HepG2 (cell line): ENCODE measurements at regions not wholly inside any gene's neighbourhood (a gene's known extent, or its start where the extent isn't known, plus 50 kb on each side); places are given as distances from the start of the nearest gene placed in this dataset.

ENCODE experiments used
- ATAC-seq: fragments of 200-7000 bp; cut with Tn5 transposase; 3 replicates; pipeline ENCODE4 v1.9.1; 2020; ENCODE audit warnings: mild to moderate bottlenecking, moderate library complexity
- BruUV-seq: library from RNA; stranded (reverse); fragments of 400-500 nt; replicated peaks from 2 replicates; lab custom pipeline; 2021; lab: Mats Ljungman, UMichigan
- CTCF ChIA-PET: fragments of 300-600 bp; formaldehyde crosslinking; extraction: SDS; loops from one replicate; lab custom pipeline; 2021; ENCODE audit warnings: low total read pairs, inconsistent platforms, low intra/inter-chr PET ratio; lab: Yijun Ruan, JAX
- POLR2A ChIA-PET: fragments of 350-600 bp; sonication (Branson Sonifier 250); formaldehyde crosslinking; loops from one replicate; lab custom pipeline; 2020; ENCODE audit warnings: antibody characterized with exemption, inconsistent platforms; lab: Yijun Ruan, JAX
- DNase-seq: peaks from one replicate; pipeline ENCODE4 v3.0.0-alpha.2; 2015; ENCODE audit warnings: low spot score
- FAIRE-seq: peaks from 3 replicates; lab custom pipeline; 2011; peaks lifted over from hg19 to GRCh38; lab: Jason Lieb, UNC
- H2AFZ ChIP-seq: one replicate; pipeline ENCODE4 v1.6.1; 2011; ENCODE audit warnings: low read length, inconsistent platforms
- H3K27ac ChIP-seq: fragments of 300-600 bp; 3 replicates; pipeline ENCODE4 v1.8.0; 2011; ENCODE audit warnings: mixed run types, mild to moderate bottlenecking, mixed read lengths, low read length, inconsistent platforms; ENCODE audit not compliant: insufficient read depth; ENCODE audit errors: extremely low read length
- H3K27me3 ChIP-seq, 2 experiments: fragments of 200-600 bp in 1 of 2; 2 replicates in 1 of 2; 3 replicates in 1 of 2; pipeline versions ENCODE4 v1.6.0 to v1.8.0; 2011; ENCODE audit warnings: low read length in 2 of 2, mild to moderate bottlenecking in 2 of 2, moderate library complexity in 2 of 2, inconsistent platforms in 1 of 2; ENCODE audit not compliant: insufficient read depth in 2 of 2, control insufficient read depth in 1 of 2
- H3K36me3 ChIP-seq, 2 experiments: fragments of 200-600 bp in 1 of 2; replicated peaks in 1 of 2; 2 replicates in 1 of 2; 3 replicates in 1 of 2; pipeline versions ENCODE4 v1.5.1 to v1.8.0; 2011; ENCODE audit warnings: low read length in 2 of 2, inconsistent platforms in 1 of 2; ENCODE audit not compliant: insufficient read depth in 2 of 2, control insufficient read depth in 1 of 2
- H3K4me1 ChIP-seq: 2 replicates; pipeline ENCODE4 v1.5.1; 2012; ENCODE audit warnings: low read length, inconsistent platforms; ENCODE audit not compliant: insufficient read depth
- H3K4me2 ChIP-seq: 2 replicates; pipeline ENCODE4 v1.6.0; 2011; ENCODE audit warnings: low read depth, low read length, inconsistent platforms
- H3K4me3 ChIP-seq, 3 experiments: fragments of 200-600 bp in 1 of 3; sonication (generic), shearing (Covaris generic) in 1 of 3; replicated peaks in 1 of 3; 2 replicates each; pipeline ENCODE4 v1.5.1; 2011 to 2016; ENCODE audit warnings: low read length in 3 of 3, inconsistent platforms in 2 of 3, low read depth in 2 of 3, mild to moderate bottlenecking in 2 of 3, control low read depth in 1 of 3, mixed read lengths in 1 of 3; ENCODE audit not compliant: insufficient read depth in 1 of 3
- H3K79me2 ChIP-seq: one replicate; pipeline ENCODE4 v1.6.1; 2011; ENCODE audit warnings: low read length, inconsistent platforms; ENCODE audit not compliant: insufficient read depth
- H3K9ac ChIP-seq: 2 replicates; pipeline ENCODE4 v1.6.0; 2011; ENCODE audit warnings: mild to moderate bottlenecking, low read depth, low read length, inconsistent platforms; ENCODE audit not compliant: insufficient read depth
- H3K9me3 ChIP-seq: 2 replicates; pipeline ENCODE4 v1.5.1; 2012; ENCODE audit warnings: mild to moderate bottlenecking, low read length
- H4K20me1 ChIP-seq: 2 replicates; pipeline ENCODE4 v1.6.0; 2011; ENCODE audit warnings: inconsistent platforms, mild to moderate bottlenecking, low read length, moderate library complexity; ENCODE audit not compliant: insufficient read depth
- ADNP ChIP-seq: sonication (generic); formaldehyde crosslinking; IDR thresholded peaks from 2 replicates; pipeline ENCODE4 v1.4.0; 2020; ENCODE audit warnings: missing genetic modification reagents
- CREB1 ChIP-seq, 2 experiments: fragments of 450-650 bp in 1 of 2; IDR thresholded peaks; 2 replicates each; pipeline ENCODE4 v1.6.1; 2016 to 2017; ENCODE audit warnings: control low read depth in 1 of 2, mild to moderate bottlenecking in 1 of 2, missing compliant biosample characterization in 1 of 2, missing genetic modification characterization in 1 of 2
- FOXP1 ChIP-seq, 2 experiments: fragments of 450-650 bp in 1 of 2; IDR thresholded peaks; 2 replicates each; pipeline ENCODE4 v1.6.1; 2017 to 2018; ENCODE audit warnings: antibody characterized with exemption in 1 of 2
- KLF16 ChIP-seq, 2 experiments: sonication (generic) in 1 of 2; formaldehyde crosslinking in 1 of 2; IDR thresholded peaks; 2 replicates each; pipeline versions ENCODE4 v1.6.1 to v1.8.0; 2016 to 2023; ENCODE audit warnings: missing genetic modification reagents in 2 of 2, missing compliant biosample characterization in 1 of 2
- KMT2A ChIP-seq: sonication (generic); formaldehyde crosslinking; IDR thresholded peaks from 2 replicates; pipeline ENCODE4 v1.4.0; 2020; ENCODE audit warnings: missing genetic modification reagents
- NKX3-1 ChIP-seq: sonication (generic); formaldehyde crosslinking; IDR thresholded peaks from 2 replicates; pipeline ENCODE4 v1.5.0; 2020; ENCODE audit warnings: missing genetic modification reagents
- PAX8 ChIP-seq: sonication (generic); formaldehyde crosslinking; IDR thresholded peaks from 2 replicates; pipeline ENCODE4 v1.8.0; 2022; ENCODE audit warnings: mild to moderate bottlenecking, missing genetic modification reagents, borderline replicate concordance
- RAD21 ChIP-seq: fragments of 450-650 bp; formaldehyde crosslinking; IDR thresholded peaks from 2 replicates; pipeline ENCODE4 v1.5.0; 2020; ENCODE audit warnings: mild to moderate bottlenecking
- ZBTB1 ChIP-seq: sonication (generic); formaldehyde crosslinking; IDR thresholded peaks from 2 replicates; pipeline ENCODE4 v1.4.0; 2020; ENCODE audit warnings: missing genetic modification reagents, borderline replicate concordance
- ZBTB21 ChIP-seq: sonication (generic); formaldehyde crosslinking; IDR thresholded peaks from 2 replicates; pipeline ENCODE4 v1.4.0; 2020; ENCODE audit warnings: missing genetic modification reagents
- ZFP36 ChIP-seq: fragments of 150-350 bp; IDR thresholded peaks from 2 replicates; pipeline ENCODE4 v1.6.1; 2018; ENCODE audit warnings: borderline replicate concordance, low read length, low read depth; ENCODE audit not compliant: partially characterized antibody
- ZNF33B ChIP-seq: sonication (generic); formaldehyde crosslinking; IDR thresholded peaks from 2 replicates; pipeline ENCODE4 v1.5.1; 2020; ENCODE audit warnings: mild to moderate bottlenecking, missing genetic modification reagents
- ZNF563 ChIP-seq: sonication (generic); formaldehyde crosslinking; IDR thresholded peaks from 2 replicates; pipeline ENCODE4 v1.8.0; 2022; ENCODE audit warnings: mild to moderate bottlenecking, moderate library complexity, missing genetic modification reagents
- ZNF577 ChIP-seq: sonication (generic); formaldehyde crosslinking; IDR thresholded peaks from 2 replicates; pipeline ENCODE4 v1.4.0; 2020; ENCODE audit warnings: mild to moderate bottlenecking, low read depth, missing genetic modification reagents, borderline replicate concordance
- ZNF615 ChIP-seq: sonication (generic); formaldehyde crosslinking; IDR thresholded peaks from 2 replicates; pipeline ENCODE4 v1.5.0; 2020; ENCODE audit warnings: mild to moderate bottlenecking, missing genetic modification reagents, borderline replicate concordance
- ZSCAN22 ChIP-seq: sonication (generic); formaldehyde crosslinking; IDR thresholded peaks from 2 replicates; pipeline ENCODE4 v1.4.0; 2020; ENCODE audit warnings: mild to moderate bottlenecking, missing genetic modification reagents
- ZSCAN29 ChIP-seq: sonication (generic); formaldehyde crosslinking; conservative IDR thresholded peaks from 2 replicates; pipeline ENCODE4 v1.4.0; 2020; ENCODE audit warnings: mild to moderate bottlenecking, missing genetic modification reagents
- WGBS: methylation state at CpG from one replicate; pipeline ENCODE4 v1.1.6; 2017; ENCODE audit warnings: low lambda C conversion rate; 5-methylcytosine and 5-hydroxymethylcytosine counted together
- in situ Hi-C: cut with HindIII; loops from 2 replicates; pipeline ENCODE4 v1.10.0; 2017; ENCODE audit warnings: low pct_unique_long_range_greater_than_20kb; ENCODE audit not compliant: extremely low pct_ligation_motif_present
- intact Hi-C: fragments of 100-400 bp; cut with micrococcal nuclease; formaldehyde crosslinking; loops from one replicate; pipeline ENCODE4 v1.10.0; 2022; ENCODE audit not compliant: unreplicated experiment
- TF ChIP-seq, protein P1 (sequence below): sonication (generic); formaldehyde crosslinking; IDR thresholded peaks from 2 replicates; pipeline ENCODE4 v1.4.0; 2020; ENCODE audit warnings: missing genetic modification reagents
- TF ChIP-seq, protein P2 (sequence below): sonication (generic); formaldehyde crosslinking; IDR thresholded peaks from 2 replicates; pipeline ENCODE4 v1.5.1; 2020; ENCODE audit warnings: mild to moderate bottlenecking, moderate library complexity, missing genetic modification reagents

DNA sequence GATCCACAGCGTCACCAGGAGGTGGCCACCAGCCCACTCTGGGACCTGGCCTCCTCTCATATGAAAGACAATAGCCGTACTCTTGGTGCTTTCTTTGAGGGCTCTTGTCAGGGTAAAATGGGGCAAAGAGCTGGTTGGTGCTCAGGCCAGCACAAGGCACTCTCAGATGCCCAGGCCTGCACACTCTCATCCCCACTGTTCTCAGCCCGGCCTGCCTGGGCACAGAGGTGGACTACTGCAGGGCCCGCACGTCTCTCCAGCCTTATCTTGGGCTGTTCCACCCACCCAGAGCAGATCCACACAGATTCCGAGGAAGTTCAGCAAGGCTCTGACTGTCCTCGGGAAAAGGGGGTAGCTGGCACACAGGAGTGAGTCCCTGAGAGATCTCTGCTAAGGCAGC lies 122.8 kb upstream of the PRR20G start:
- BruUV-seq: no TSS peak
- in situ Hi-C loops: no loop called here
- Histone ChIP-seq H3K27me3 (peaks cover 6 to 52% of the 10 kb centered on the region in 2 experiments; a peak in 4 of 5 replicates), H3K9ac (no peak overlapping the region), H3K4me2 (no peak overlapping the region), H3K4me1 (no peaks in the 10 kb centered on the region), H3K4me3 (no peak overlapping the region), H3K79me2 (no peaks in the 10 kb centered on the region), H2AFZ (no peak overlapping the region), H3K36me3 (no peaks in the 10 kb centered on the region), H3K9me3 (no peaks in the 10 kb centered on the region), H3K27ac (no peak overlapping the region), H4K20me1 (no peaks in the 10 kb centered on the region)
- no peak for FAIRE-seq
- intact Hi-C loops: no loop called here
- ChIA-PET POLR2A (no interaction called here), CTCF (no interaction called here)
- TF ChIP-seq KMT2A (CRISPR knock-in tag) (no peak), ZBTB21 (CRISPR knock-in tag) (no peak), KLF16 (CRISPR knock-in tag; IDR thresholded peaks at IDR 0.05) (no peak), ZFP36 (no peak), ZSCAN22 (CRISPR knock-in tag) (no peak), ZSCAN29 (CRISPR knock-in tag) (no peak), ZNF615 (no peak), ZNF577 (CRISPR knock-in tag) (no peak), ZBTB1 (no peak), ZNF563 (CRISPR knock-in tag) (no peak), RAD21 (no peak), FOXP1 (IDR thresholded peaks at IDR 0.05) (no peak), FOXP1 (CRISPR knock-in tag; IDR thresholded peaks at IDR 0.05) (no peak), ADNP (CRISPR knock-in tag) (no peak), CREB1 (IDR thresholded peaks at IDR 0.05) (no peak), CREB1 (CRISPR knock-in tag; IDR thresholded peaks at IDR 0.05) (no peak), NKX3-1 (CRISPR knock-in tag) (no peak), ZNF33B (CRISPR knock-in tag) (no peak), PAX8 (CRISPR knock-in tag) (no peak)
- TF ChIP-seq, protein P1, sequence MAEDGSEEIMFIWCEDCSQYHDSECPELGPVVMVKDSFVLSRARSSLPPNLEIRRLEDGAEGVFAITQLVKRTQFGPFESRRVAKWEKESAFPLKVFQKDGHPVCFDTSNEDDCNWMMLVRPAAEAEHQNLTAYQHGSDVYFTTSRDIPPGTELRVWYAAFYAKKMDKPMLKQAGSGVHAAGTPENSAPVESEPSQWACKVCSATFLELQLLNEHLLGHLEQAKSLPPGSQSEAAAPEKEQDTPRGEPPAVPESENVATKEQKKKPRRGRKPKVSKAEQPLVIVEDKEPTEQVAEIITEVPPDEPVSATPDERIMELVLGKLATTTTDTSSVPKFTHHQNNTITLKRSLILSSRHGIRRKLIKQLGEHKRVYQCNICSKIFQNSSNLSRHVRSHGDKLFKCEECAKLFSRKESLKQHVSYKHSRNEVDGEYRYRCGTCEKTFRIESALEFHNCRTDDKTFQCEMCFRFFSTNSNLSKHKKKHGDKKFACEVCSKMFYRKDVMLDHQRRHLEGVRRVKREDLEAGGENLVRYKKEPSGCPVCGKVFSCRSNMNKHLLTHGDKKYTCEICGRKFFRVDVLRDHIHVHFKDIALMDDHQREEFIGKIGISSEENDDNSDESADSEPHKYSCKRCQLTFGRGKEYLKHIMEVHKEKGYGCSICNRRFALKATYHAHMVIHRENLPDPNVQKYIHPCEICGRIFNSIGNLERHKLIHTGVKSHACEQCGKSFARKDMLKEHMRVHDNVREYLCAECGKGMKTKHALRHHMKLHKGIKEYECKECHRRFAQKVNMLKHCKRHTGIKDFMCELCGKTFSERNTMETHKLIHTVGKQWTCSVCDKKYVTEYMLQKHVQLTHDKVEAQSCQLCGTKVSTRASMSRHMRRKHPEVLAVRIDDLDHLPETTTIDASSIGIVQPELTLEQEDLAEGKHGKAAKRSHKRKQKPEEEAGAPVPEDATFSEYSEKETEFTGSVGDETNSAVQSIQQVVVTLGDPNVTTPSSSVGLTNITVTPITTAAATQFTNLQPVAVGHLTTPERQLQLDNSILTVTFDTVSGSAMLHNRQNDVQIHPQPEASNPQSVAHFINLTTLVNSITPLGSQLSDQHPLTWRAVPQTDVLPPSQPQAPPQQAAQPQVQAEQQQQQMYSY: no peak
- TF ChIP-seq, protein P2, sequence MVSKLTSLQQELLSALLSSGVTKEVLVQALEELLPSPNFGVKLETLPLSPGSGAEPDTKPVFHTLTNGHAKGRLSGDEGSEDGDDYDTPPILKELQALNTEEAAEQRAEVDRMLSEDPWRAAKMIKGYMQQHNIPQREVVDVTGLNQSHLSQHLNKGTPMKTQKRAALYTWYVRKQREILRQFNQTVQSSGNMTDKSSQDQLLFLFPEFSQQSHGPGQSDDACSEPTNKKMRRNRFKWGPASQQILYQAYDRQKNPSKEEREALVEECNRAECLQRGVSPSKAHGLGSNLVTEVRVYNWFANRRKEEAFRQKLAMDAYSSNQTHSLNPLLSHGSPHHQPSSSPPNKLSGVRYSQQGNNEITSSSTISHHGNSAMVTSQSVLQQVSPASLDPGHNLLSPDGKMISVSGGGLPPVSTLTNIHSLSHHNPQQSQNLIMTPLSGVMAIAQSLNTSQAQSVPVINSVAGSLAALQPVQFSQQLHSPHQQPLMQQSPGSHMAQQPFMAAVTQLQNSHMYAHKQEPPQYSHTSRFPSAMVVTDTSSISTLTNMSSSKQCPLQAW: no peak
- no peak for DNase-seq
- no peak for ATAC-seq
- 8% methylated on average over 3 of the region's 7 CpGs for WGBS
